Ishikawa (cell line): ENCODE measurements at regions not wholly inside any gene's neighbourhood (a gene's known extent, or its start where the extent isn't known, plus 50 kb on each side); places are given as distances from the start of the nearest gene placed in this dataset.

Experiments
- CREB1 ChIP-seq: IDR thresholded peaks from 2 replicates; pipeline ENCODE4 v1.6.1; 2012; ENCODE audit warnings: low read depth
- EP300 ChIP-seq: IDR thresholded peaks from 2 replicates; pipeline ENCODE4 v1.6.1; 2012; ENCODE audit warnings: borderline replicate concordance
- FOXM1 ChIP-seq: IDR thresholded peaks from 2 replicates; pipeline ENCODE4 v1.6.1; 2012; ENCODE audit warnings: low read depth, borderline replicate concordance
- NFIC ChIP-seq: IDR thresholded peaks from 2 replicates; pipeline ENCODE4 v1.6.1; 2012
- RAD21 ChIP-seq: IDR thresholded peaks from 2 replicates; pipeline ENCODE4 v1.6.1; 2012; ENCODE audit warnings: low read depth
- REST ChIP-seq: IDR thresholded peaks from 2 replicates; pipeline ENCODE4 v1.6.1; 2012; ENCODE audit warnings: low read depth, mild to moderate bottlenecking
- TAF1 ChIP-seq: IDR thresholded peaks from 2 replicates; pipeline ENCODE4 v1.6.1; 2012; ENCODE audit warnings: low read depth, mild to moderate bottlenecking
- TCF12 ChIP-seq: IDR thresholded peaks from 2 replicates; pipeline ENCODE4 v1.6.1; 2012; ENCODE audit warnings: low read depth
- TEAD4 ChIP-seq: IDR thresholded peaks from 2 replicates; pipeline ENCODE4 v1.6.1; 2012
- USF1 ChIP-seq: IDR thresholded peaks from 2 replicates; pipeline ENCODE4 v1.6.1; 2012
- YY1 ChIP-seq: IDR thresholded peaks from 2 replicates; pipeline ENCODE4 v1.6.1; 2012; ENCODE audit warnings: low read depth
- ZBTB7A ChIP-seq: IDR thresholded peaks from 2 replicates; pipeline ENCODE4 v1.6.1; 2012; ENCODE audit warnings: low read depth
- TF ChIP-seq, protein P1 (sequence below): IDR thresholded peaks from 2 replicates; pipeline ENCODE4 v1.6.1; 2012

GRCh38 chr5:121024416-121025311 is 560.6 kb downstream of the PRR16 start:
- TF ChIP-seq TCF12 (no peak), REST (no peak), ZBTB7A (no peak), YY1 (no peak), FOXM1 (no peak), EP300 (no peak), CREB1 (no peak), RAD21 (no peak), NFIC (no peak), TEAD4 (no peak), USF1 (no peak), TAF1 (no peak)
- TF ChIP-seq, protein P1, sequence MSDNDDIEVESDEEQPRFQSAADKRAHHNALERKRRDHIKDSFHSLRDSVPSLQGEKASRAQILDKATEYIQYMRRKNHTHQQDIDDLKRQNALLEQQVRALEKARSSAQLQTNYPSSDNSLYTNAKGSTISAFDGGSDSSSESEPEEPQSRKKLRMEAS = no peak
